Esophagus muscularis mucosa (tissue), 4 donors: ENCODE measurements at regions not wholly inside any gene's neighbourhood (a gene's known extent, or its start where the extent isn't known, plus 50 kb on each side); places are given as distances from the start of the nearest gene placed in this dataset.

Experiments
- DNase-seq: peaks from one replicate; pipeline ENCODE4 v3.0.0-alpha.2; 2017; ENCODE audit errors: extremely low spot score
- H3K27ac ChIP-seq, 4 donors: fragments of 200-600 bp; sonication (generic); replicated peaks in 1 of 4; 1 replicate in 3 of 4; 2 replicates in 1 of 4; pipeline ENCODE4 v1.5.1; 2016 to 2019; ENCODE audit warnings: mild to moderate bottlenecking in 1 of 4
- H3K27me3 ChIP-seq, 4 donors: fragments of 200-600 bp; sonication (generic); one replicate each; pipeline versions ENCODE4 v1.5.1 to v1.6.0; 2016 to 2019
- H3K36me3 ChIP-seq, 4 donors: fragments of 200-600 bp; sonication (generic); one replicate each; pipeline ENCODE4 v1.5.1; 2016 to 2019
- H3K4me1 ChIP-seq, 4 donors: fragments of 200-600 bp; sonication (generic); one replicate each; pipeline ENCODE4 v1.5.1; 2016 to 2019
- H3K4me3 ChIP-seq, 4 donors: fragments of 200-600 bp; sonication (generic); 1 replicate in 2 of 4; 2 replicates in 2 of 4; pipeline ENCODE4 v1.5.1; 2016 to 2019; ENCODE audit warnings: mild to moderate bottlenecking in 4 of 4, moderate library complexity in 1 of 4
- H3K9me3 ChIP-seq, 4 donors: fragments of 200-600 bp; sonication (generic); 1 replicate in 3 of 4; 2 replicates in 1 of 4; pipeline ENCODE4 v1.5.1; 2016 to 2019
- EP300 ChIP-seq: sonication (generic); formaldehyde crosslinking; IDR thresholded peaks from one replicate; pipeline ENCODE4 v1.6.1; 2017; ENCODE audit warnings: antibody characterized with exemption
- POLR2A ChIP-seq: fragments of 450-650 bp; IDR thresholded peaks from one replicate; pipeline ENCODE4 v1.6.1; 2017; ENCODE audit warnings: antibody characterized with exemption, moderate library complexity, mild to moderate bottlenecking, low read depth
- POLR2AphosphoS5 ChIP-seq, 2 donors: sonication (generic); formaldehyde crosslinking; IDR thresholded peaks; one replicate each; pipeline ENCODE4 v1.6.1; 2017; ENCODE audit warnings: antibody characterized with exemption in 2 of 2
- WGBS: methylation state at CpG from one replicate; pipeline ENCODE4 v1.1.5; 2018; 5-methylcytosine and 5-hydroxymethylcytosine counted together
- intact Hi-C: fragments of 100-400 bp; cut with DNase I; formaldehyde crosslinking; loops from one replicate; pipeline ENCODE4 v1.15.1; 2023
- TF ChIP-seq, protein P1 (sequence below), 3 experiments: fragments of 200-600 bp in 2 of 3; fragments of 450-650 bp in 1 of 3; sonication (generic) in 2 of 3; IDR thresholded peaks; one replicate each; pipeline ENCODE4 v1.5.1; 2017 to 2019; ENCODE audit warnings: antibody characterized with exemption in 3 of 3, mild to moderate bottlenecking in 2 of 3, moderate library complexity in 1 of 3

DNA sequence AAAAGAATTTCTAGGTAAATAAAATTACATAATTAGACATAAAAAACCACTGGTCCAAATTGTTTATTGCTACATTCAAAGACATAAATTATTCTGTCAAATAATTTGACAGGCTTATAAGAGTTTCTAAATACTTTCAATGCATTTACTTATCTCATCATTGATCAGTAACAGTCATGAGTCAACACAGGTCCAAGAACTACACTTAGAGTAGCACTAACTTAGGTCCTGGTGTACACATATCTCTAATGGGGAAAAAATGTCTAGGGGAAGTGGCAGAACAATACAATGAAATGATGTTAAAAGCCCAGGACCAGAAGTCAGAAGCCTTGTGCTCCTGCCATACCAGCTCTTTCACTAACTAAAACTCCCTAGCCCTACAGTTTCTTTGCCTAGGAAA, 96.5 kb upstream of the SLCO6A1 start:
- no peaks in the 10 kb centered on the region for H3K4me1 ChIP-seq
- intact Hi-C loops: no loop called here
- no peaks in the 10 kb centered on the region for H3K27me3 ChIP-seq
- H3K36me3 ChIP-seq: no peaks in the 10 kb centered on the region
- H3K4me3 ChIP-seq: no peak overlapping the region
- H3K9me3 ChIP-seq: no peaks in the 10 kb centered on the region
- no peak for DNase-seq
- no peak overlapping the region for H3K27ac ChIP-seq
- TF ChIP-seq, protein P1, sequence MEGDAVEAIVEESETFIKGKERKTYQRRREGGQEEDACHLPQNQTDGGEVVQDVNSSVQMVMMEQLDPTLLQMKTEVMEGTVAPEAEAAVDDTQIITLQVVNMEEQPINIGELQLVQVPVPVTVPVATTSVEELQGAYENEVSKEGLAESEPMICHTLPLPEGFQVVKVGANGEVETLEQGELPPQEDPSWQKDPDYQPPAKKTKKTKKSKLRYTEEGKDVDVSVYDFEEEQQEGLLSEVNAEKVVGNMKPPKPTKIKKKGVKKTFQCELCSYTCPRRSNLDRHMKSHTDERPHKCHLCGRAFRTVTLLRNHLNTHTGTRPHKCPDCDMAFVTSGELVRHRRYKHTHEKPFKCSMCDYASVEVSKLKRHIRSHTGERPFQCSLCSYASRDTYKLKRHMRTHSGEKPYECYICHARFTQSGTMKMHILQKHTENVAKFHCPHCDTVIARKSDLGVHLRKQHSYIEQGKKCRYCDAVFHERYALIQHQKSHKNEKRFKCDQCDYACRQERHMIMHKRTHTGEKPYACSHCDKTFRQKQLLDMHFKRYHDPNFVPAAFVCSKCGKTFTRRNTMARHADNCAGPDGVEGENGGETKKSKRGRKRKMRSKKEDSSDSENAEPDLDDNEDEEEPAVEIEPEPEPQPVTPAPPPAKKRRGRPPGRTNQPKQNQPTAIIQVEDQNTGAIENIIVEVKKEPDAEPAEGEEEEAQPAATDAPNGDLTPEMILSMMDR (IDR thresholded peaks at IDR 0.05): no peak
- TF ChIP-seq POLR2AphosphoS5 (IDR thresholded peaks at IDR 0.05): no peak
- TF ChIP-seq EP300: no peak
- TF ChIP-seq POLR2A: no peak

DNA sequence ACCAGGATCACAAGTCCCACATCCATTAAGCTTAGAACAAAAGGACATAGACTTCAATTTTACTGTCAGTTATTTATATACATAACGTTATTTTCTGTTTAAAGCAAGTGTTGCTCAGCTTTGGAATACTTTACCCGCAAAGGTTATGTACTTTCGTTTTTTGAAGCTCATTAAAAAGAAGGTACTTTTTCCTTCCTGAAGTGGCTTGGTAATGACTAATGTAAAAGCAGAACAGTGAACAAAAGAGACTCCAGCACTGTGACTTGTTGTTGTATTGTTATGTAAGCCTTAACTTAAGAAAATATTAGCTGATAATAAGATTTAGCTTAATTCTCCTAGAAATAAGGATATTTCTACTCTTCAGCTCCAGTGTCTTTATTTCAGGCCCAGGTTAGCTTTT, 97.3 kb upstream of the SLCO6A1 start:
- WGBS: 64% methylated on average over 3 of the region's 3 CpGs
- Histone ChIP-seq H3K4me3 (no peak overlapping the region), H3K36me3 (no peaks in the 10 kb centered on the region), H3K4me1 (no peaks in the 10 kb centered on the region), H3K27ac (no peak overlapping the region), H3K9me3 (no peaks in the 10 kb centered on the region), H3K27me3 (no peaks in the 10 kb centered on the region)
- no peak for TF ChIP-seq EP300
- no peak for TF ChIP-seq POLR2A
- no peak for TF ChIP-seq POLR2AphosphoS5 (IDR thresholded peaks at IDR 0.05)
- TF ChIP-seq, protein P1 (IDR thresholded peaks at IDR 0.05): no peak
- intact Hi-C loops: no loop called here
- DNase-seq: no peak

DNA sequence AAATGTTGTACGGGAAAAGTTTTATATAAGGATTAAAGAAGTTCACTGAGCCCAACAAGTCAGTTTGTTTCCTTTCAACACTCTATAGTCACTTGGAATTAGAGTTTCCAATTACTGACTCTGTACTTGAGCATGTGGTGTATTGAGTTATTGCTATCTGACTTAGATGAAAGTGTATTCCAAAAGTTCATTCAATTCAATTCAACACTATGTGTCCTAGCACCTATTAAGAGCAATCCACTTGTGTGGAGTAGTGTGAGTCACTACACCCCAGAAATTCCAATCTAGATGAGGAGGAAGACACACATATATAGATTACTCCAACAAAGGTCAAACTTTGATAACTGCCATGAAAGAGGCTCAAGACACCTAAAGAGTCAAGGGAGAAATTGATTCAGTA, 98.2 kb upstream of the SLCO6A1 start:
- 97% methylated on average over 1 of the region's 1 CpG for WGBS
- DNase-seq: no peak

DNA sequence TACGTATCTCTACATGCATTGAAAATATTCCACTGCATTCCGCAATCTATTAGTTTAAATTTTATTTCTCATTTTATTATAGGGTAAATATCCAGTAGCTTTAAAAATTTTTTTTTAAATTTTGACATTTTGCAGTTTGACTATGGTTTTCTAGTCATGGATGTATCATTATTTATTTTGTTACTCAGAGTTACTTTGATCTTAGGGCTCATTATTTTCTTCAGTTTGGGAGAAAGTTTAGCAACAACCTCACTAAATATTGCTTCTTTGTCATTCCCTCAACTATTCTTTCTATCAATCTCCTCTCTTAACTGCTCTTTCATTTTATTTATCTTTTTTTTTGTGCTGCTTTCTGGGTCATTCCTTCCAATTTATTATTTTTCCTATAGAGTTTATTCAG, 100.5 kb upstream of the SLCO6A1 start:
- no peak overlapping the region for H3K4me3 ChIP-seq
- no peaks in the 10 kb centered on the region for H3K9me3 ChIP-seq
- intact Hi-C loops: no loop called here
- no peak for DNase-seq
- H3K27ac ChIP-seq: no peak overlapping the region
- H3K4me1 ChIP-seq: peaks cover 0 to 6% (median 0%) of the 10 kb centered on the region in 4 donors
- H3K27me3 ChIP-seq: no peaks in the 10 kb centered on the region
- TF ChIP-seq, protein P1 (IDR thresholded peaks at IDR 0.05): no peak
- TF ChIP-seq EP300 (no peak), POLR2A (no peak), POLR2AphosphoS5 (IDR thresholded peaks at IDR 0.05) (no peak)
- H3K36me3 ChIP-seq: no peaks in the 10 kb centered on the region
- WGBS: 98% methylated on average over 2 of the region's 2 CpGs

More for the DNA sequence above, 98.2 kb upstream of the SLCO6A1 start:
- Histone ChIP-seq H3K36me3 (no peaks in the 10 kb centered on the region), H3K27me3 (no peaks in the 10 kb centered on the region), H3K27ac (no peak overlapping the region), H3K4me3 (no peak overlapping the region), H3K4me1 (peaks cover 0 to 3% (median 0%) of the 10 kb centered on the region in 4 donors), H3K9me3 (no peaks in the 10 kb centered on the region)
- intact Hi-C loops: no loop called here
- TF ChIP-seq EP300 (no peak), POLR2AphosphoS5 (IDR thresholded peaks at IDR 0.05) (no peak), POLR2A (no peak)
- TF ChIP-seq, protein P1 (IDR thresholded peaks at IDR 0.05): no peak

DNA sequence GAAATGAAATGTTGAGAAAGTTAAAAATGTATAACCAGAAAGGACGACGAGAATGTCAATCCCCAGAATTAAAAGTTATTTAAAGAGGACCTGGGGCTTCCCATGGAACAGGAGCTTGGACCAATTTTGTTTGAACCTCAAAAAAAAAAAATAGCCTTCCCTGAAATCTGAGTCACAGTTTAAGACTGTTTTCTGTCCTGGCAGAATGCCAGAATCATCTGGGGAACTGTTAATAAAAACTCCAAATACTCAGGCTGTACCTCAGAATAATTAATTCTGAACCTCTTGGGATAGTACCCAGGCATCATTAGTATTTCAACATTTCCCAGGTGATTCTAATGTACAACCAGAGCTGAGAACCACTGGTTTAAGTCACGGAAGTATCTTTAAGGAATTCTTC, 102.2 kb upstream of the SLCO6A1 start:
- no peak overlapping the region for H3K4me3 ChIP-seq
- TF ChIP-seq, protein P1 (IDR thresholded peaks at IDR 0.05): no peak
- TF ChIP-seq POLR2A: no peak
- no peak for TF ChIP-seq POLR2AphosphoS5 (IDR thresholded peaks at IDR 0.05)
- TF ChIP-seq EP300: no peak
- intact Hi-C loops: no loop called here
- H3K4me1 ChIP-seq: peaks cover 0 to 6% (median 0%) of the 10 kb centered on the region in 4 donors
- no peaks in the 10 kb centered on the region for H3K9me3 ChIP-seq
- H3K36me3 ChIP-seq: no peaks in the 10 kb centered on the region
- H3K27me3 ChIP-seq: no peaks in the 10 kb centered on the region
- 57% methylated on average over 3 of the region's 3 CpGs for WGBS
- no peak overlapping the region for H3K27ac ChIP-seq
- DNase-seq: no peak
